Activated T-cell treated with anti-CD3 and anti-CD28 coated beads, Interleukin-2, amount 50 U/mL, for 4 hours (primary cell): ENCODE measurements at regions not wholly inside any gene's neighbourhood (a gene's known extent, or its start where the extent isn't known, plus 50 kb on each side); places are given as distances from the start of the nearest gene placed in this dataset.

Experiments used
- ATAC-seq, 2 donors: fragments of 200-7000 bp; cut with Tn5 transposase; one replicate each; pipeline ENCODE4 v1.10.0; 2021
- DNase-seq: peaks from one replicate; pipeline ENCODE4 v3.0.0-alpha.2; 2020
- H3K27me3 Mint-ChIP-seq: one replicate; pipeline ENCODE4 v1.8.0; 2021; ENCODE audit warnings: low read depth, mixed read lengths
- H3K36me3 Mint-ChIP-seq: one replicate; pipeline ENCODE4 v1.8.0; 2022; ENCODE audit warnings: mixed read lengths; ENCODE audit not compliant: insufficient read depth
- H3K4me1 Mint-ChIP-seq: one replicate; pipeline ENCODE4 v1.8.0; 2021; ENCODE audit warnings: low read depth, mixed read lengths
- H3K4me3 Mint-ChIP-seq: one replicate; pipeline ENCODE4 v1.8.0; 2021; ENCODE audit warnings: mild to moderate bottlenecking, moderate library complexity, mixed read lengths
- H3K9me3 Mint-ChIP-seq: one replicate; pipeline ENCODE4 v1.8.0; 2021; ENCODE audit warnings: mixed read lengths

DNA sequence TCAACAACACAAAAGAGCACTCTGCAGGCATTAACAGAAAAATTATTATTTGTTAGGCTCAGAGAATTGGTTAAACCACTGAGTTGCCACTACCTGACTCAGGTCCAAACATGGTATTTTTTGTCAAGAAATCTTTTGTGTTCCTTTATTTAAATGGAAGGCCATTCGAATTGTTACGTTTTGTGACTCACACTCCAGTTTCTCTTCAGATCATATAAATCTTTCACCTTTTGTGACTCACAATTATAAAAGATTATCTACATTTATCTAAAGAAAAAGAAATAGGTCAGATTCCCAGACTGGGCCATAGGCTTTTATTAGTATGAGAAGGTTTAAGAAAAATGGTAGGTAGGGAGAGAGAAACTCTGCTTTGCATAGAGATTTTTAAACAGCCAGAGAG lies 669.8 kb downstream of the GALC start:
- Mint-ChIP-seq H3K36me3 (no peaks in the 10 kb centered on the region), H3K9me3 (peaks cover 7% of the 10 kb centered on the region), H3K4me3 (no peak overlapping the region), H3K4me1 (no peaks in the 10 kb centered on the region), H3K27me3 (no peaks in the 10 kb centered on the region)
- DNase-seq: no peak
- no peak for ATAC-seq

GRCh38 chr14:87321548-87321947 lies 671.4 kb downstream of the GALC start:
- Mint-ChIP-seq H3K36me3 (no peaks in the 10 kb centered on the region), H3K9me3 (peaks cover 7% of the 10 kb centered on the region), H3K4me3 (no peak overlapping the region), H3K27me3 (no peaks in the 10 kb centered on the region), H3K4me1 (no peaks in the 10 kb centered on the region)
- DNase-seq: no peak
- ATAC-seq: no peak

GRCh38 chr14:87312894-87313205 lies 680.1 kb downstream of the GALC start:
- H3K36me3 Mint-ChIP-seq: no peaks in the 10 kb centered on the region
- H3K4me1 Mint-ChIP-seq: no peaks in the 10 kb centered on the region
- ATAC-seq (no peak), DNase-seq (no peak)
- no peaks in the 10 kb centered on the region for H3K27me3 Mint-ChIP-seq
- peaks cover 10% of the 10 kb centered on the region for H3K9me3 Mint-ChIP-seq
- H3K4me3 Mint-ChIP-seq: no peak overlapping the region

DNA sequence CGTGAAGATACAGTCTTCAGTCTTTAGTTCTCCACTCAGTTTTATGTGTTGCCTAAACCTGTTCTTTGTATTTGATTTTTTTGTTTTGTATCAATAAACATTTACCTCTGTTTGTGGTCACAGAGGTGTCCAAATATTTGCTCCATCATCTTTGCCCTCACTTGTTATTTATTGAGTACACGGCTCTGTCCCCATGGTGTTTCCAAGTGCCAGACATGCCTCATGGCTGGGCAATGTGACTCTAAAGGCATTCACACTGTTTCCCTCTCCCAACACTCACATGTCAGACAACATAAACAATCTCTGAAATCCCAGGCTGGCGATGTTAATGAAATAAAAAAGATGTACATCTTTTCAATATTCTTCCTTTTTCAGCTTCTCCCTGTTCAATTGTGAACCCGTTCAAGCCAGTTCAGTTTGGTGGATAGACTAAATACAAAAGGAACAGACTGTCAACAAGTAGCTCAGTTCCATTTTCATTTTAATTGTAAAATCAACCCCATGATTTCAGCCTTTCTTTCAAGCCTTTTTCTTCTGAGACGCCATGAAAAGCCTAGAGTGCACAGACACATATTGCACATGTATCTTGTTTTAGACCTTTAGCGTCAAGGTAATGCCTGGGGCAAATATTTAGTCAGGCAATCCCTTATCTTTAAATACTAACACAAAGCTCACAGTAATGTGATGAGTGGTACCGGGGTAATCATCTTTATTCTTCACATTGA lies 680.7 kb downstream of the GALC start:
- DNase-seq (no peak), ATAC-seq (no peak)
- H3K36me3 Mint-ChIP-seq: no peaks in the 10 kb centered on the region
- no peak overlapping the region for H3K4me3 Mint-ChIP-seq
- H3K9me3 Mint-ChIP-seq: peaks cover 10% of the 10 kb centered on the region
- H3K4me1 Mint-ChIP-seq: no peaks in the 10 kb centered on the region
- H3K27me3 Mint-ChIP-seq: no peaks in the 10 kb centered on the region

- peaks cover 10% of the 10 kb centered on the region for H3K9me3 Mint-ChIP-seq
- no peak overlapping the region for H3K4me3 Mint-ChIP-seq
- H3K27me3 Mint-ChIP-seq: no peaks in the 10 kb centered on the region
- ATAC-seq: no peak
- no peaks in the 10 kb centered on the region for H3K36me3 Mint-ChIP-seq
- no peak for DNase-seq
- H3K4me1 Mint-ChIP-seq: no peaks in the 10 kb centered on the region
Observed at GRCh38 chr14:87309557-87309956, 683.4 kb downstream of the GALC start.

- H3K9me3 Mint-ChIP-seq: peaks cover 3% of the 10 kb centered on the region
- ATAC-seq (no peak), DNase-seq (no peak)
- H3K36me3 Mint-ChIP-seq: no peaks in the 10 kb centered on the region
- H3K4me1 Mint-ChIP-seq: no peaks in the 10 kb centered on the region
- no peak overlapping the region for H3K4me3 Mint-ChIP-seq
- no peaks in the 10 kb centered on the region for H3K27me3 Mint-ChIP-seq
Observed at GRCh38 chr14:87306409-87307168, 686.4 kb downstream of the GALC start.

DNA sequence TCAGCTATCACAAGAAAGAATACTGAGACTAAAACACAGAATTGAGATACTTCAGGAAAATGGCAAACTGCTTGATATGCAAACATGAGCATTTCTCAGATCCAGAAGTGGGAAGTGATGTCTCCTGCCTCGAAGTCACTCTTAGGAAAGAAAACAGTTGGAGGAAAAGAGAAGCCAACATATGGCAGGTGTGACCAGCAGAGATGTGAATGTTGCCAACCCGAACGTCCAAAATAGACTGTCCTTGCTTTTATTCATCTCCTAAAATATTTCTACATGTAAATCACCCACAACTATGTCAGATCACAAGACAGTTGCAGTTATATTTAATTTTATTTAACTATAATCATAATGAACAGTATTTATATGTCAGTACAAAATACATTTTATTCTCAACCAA lies 687.6 kb downstream of the GALC start:
- no peak for DNase-seq

GRCh38 chr14:87304404-87304803 lies 688.6 kb downstream of the GALC start:
- ATAC-seq (no peak), DNase-seq (no peak)
- Mint-ChIP-seq H3K36me3 (no peaks in the 10 kb centered on the region), H3K9me3 (no peaks in the 10 kb centered on the region), H3K4me3 (no peak overlapping the region), H3K4me1 (no peaks in the 10 kb centered on the region), H3K27me3 (no peaks in the 10 kb centered on the region)

More for the DNA sequence above, 687.6 kb downstream of the GALC start:
- Mint-ChIP-seq H3K27me3 (no peaks in the 10 kb centered on the region), H3K4me3 (no peak overlapping the region), H3K4me1 (no peaks in the 10 kb centered on the region), H3K36me3 (no peaks in the 10 kb centered on the region), H3K9me3 (peaks cover 3% of the 10 kb centered on the region)
- no peak for ATAC-seq

DNA sequence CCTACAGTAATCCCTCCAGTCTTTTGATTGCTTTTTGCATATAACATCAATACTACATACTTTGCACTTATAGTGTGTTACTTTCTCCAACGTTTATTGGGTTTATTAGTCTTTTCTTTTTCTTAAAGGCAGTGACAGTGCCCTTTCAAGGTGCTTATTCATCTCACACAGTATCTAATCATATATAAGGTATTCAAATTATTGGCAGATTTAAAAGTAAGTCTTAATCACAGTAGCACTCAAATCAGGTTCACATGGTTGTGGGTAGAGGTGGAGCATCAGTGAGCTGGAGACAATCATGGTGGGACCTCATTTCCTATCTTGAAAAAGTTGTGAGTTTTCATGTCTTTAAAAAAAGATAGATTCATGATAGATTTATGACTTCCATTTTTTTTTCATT lies 706.2 kb downstream of the GALC start:
- H3K4me1 Mint-ChIP-seq: no peaks in the 10 kb centered on the region
- no peak for DNase-seq
- no peak for ATAC-seq
- H3K4me3 Mint-ChIP-seq: no peak overlapping the region
- H3K36me3 Mint-ChIP-seq: no peaks in the 10 kb centered on the region
- H3K27me3 Mint-ChIP-seq: no peaks in the 10 kb centered on the region
- peaks cover 15% of the 10 kb centered on the region for H3K9me3 Mint-ChIP-seq

DNA sequence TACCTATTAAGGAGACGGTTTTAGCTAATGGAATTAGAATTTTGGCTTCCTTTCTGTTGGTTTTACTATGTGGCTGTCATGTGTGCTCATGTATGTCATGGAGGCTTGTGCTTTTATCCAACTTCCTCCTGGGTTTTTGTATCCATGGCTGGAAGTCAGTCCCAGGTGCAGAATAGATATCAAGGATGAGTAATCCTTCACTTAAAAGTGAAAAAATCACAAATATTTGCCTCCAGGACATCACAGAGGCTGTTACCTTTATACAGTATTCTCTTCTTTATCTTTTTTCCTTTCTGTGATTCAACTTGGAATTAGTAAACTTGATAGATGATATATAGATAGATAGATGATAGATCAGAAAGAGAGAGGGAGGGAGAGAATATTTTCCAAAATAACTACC lies 706.8 kb downstream of the GALC start:
- no peak for DNase-seq
- Mint-ChIP-seq H3K27me3 (no peaks in the 10 kb centered on the region), H3K4me3 (no peak overlapping the region)

DNA sequence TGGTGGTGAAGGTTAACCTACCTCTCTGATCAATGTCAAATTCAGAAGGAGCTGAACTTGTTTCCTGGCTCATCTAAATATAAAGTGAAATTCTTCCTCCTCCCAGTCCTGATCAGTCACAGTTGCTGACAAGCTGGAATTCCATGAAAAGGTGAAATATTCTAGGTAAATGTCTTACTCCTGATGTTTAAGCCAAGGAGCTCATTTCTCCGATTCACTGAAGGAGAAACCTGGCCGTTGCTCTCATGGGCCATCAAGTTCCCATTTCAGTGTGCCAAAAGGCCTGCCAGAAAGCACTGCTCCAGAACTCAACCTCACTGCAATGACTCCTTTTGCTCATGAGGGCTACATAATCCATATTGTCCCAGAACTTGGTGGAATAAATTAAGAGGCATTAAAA lies 707.5 kb downstream of the GALC start:
- Mint-ChIP-seq H3K36me3 (no peaks in the 10 kb centered on the region), H3K27me3 (no peaks in the 10 kb centered on the region), H3K4me3 (no peak overlapping the region), H3K9me3 (peaks cover 11% of the 10 kb centered on the region), H3K4me1 (no peaks in the 10 kb centered on the region)
- no peak for ATAC-seq
- no peak for DNase-seq

More for the DNA sequence above, 706.8 kb downstream of the GALC start:
- Mint-ChIP-seq H3K36me3 (no peaks in the 10 kb centered on the region), H3K4me1 (no peaks in the 10 kb centered on the region), H3K9me3 (peaks cover 15% of the 10 kb centered on the region)
- no peak for ATAC-seq

- H3K4me1 Mint-ChIP-seq: no peaks in the 10 kb centered on the region
- H3K27me3 Mint-ChIP-seq: no peaks in the 10 kb centered on the region
- ATAC-seq (no peak), DNase-seq (no peak)
- no peaks in the 10 kb centered on the region for H3K36me3 Mint-ChIP-seq
- peaks cover 7% of the 10 kb centered on the region for H3K9me3 Mint-ChIP-seq
- no peak overlapping the region for H3K4me3 Mint-ChIP-seq
Observed at GRCh38 chr14:87283547-87283946, 709.4 kb downstream of the GALC start.

DNA sequence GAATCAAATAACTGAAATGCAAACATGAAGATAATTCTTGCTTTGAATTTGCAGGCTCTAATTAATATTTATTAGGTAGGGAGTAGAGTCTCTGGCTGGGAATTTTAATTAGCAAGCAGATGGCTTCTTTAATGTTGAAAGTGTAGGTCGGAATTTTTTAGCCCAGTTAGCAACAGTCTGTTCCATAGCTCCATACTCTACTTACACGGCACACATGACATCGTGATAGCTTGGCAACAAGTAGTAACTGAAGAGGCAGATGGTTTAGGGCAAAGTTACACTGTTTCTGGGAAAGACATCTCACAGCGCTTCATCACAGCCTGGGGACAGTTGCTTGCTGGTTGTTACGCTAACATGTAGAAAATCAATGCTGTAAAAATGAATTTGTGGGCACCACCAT lies 710.7 kb downstream of the GALC start:
- Mint-ChIP-seq H3K4me3 (no peak overlapping the region), H3K36me3 (no peaks in the 10 kb centered on the region), H3K4me1 (no peaks in the 10 kb centered on the region), H3K9me3 (peaks cover 7% of the 10 kb centered on the region), H3K27me3 (no peaks in the 10 kb centered on the region)
- no peak for ATAC-seq
- DNase-seq: no peak

- Mint-ChIP-seq H3K4me3 (no peak overlapping the region), H3K4me1 (no peaks in the 10 kb centered on the region), H3K9me3 (peaks cover 14% of the 10 kb centered on the region), H3K36me3 (no peaks in the 10 kb centered on the region), H3K27me3 (no peaks in the 10 kb centered on the region)
- DNase-seq (no peak), ATAC-seq (no peak)
Observed at GRCh38 chr14:87278415-87278814, 714.6 kb downstream of the GALC start.

- Mint-ChIP-seq H3K36me3 (no peaks in the 10 kb centered on the region), H3K4me1 (no peaks in the 10 kb centered on the region), H3K9me3 (peaks cover 12% of the 10 kb centered on the region), H3K27me3 (no peaks in the 10 kb centered on the region), H3K4me3 (no peak overlapping the region)
- no peak for DNase-seq
- no peak for ATAC-seq
Observed at GRCh38 chr14:87271331-87271730, 721.7 kb downstream of the GALC start.
